Vagina (tissue), 2 donors: ENCODE measurements at regions not wholly inside any gene's neighbourhood (a gene's known extent, or its start where the extent isn't known, plus 50 kb on each side); places are given as distances from the start of the nearest gene placed in this dataset.

ENCODE experiments used
- CTCF ChIP-seq, 3 experiments: fragments of 450-650 bp in 2 of 3; fragments of 200-600 bp in 1 of 3; sonication (generic) in 1 of 3; IDR thresholded peaks; one replicate each; pipeline ENCODE4 v1.5.1; 2017 to 2019; ENCODE audit warnings: antibody characterized with exemption in 3 of 3, mild to moderate bottlenecking in 2 of 3, moderate library complexity in 2 of 3
- POLR2A ChIP-seq, 2 donors: fragments of 450-650 bp; IDR thresholded peaks; one replicate each; pipeline ENCODE4 v1.6.1; 2017; ENCODE audit warnings: antibody characterized with exemption in 2 of 2, mild to moderate bottlenecking in 2 of 2, moderate library complexity in 2 of 2

- TF ChIP-seq CTCF (IDR thresholded peaks at IDR 0.05) = no peak
- no peak for TF ChIP-seq POLR2A (IDR thresholded peaks at IDR 0.05)
Observed at GRCh38 chr12:28777603-28778365, 371.3 kb upstream of the FAR2 start.
